Retinal pigment epithelial cell (primary cell): ENCODE measurements at regions not wholly inside any gene's neighbourhood (a gene's known extent, or its start where the extent isn't known, plus 50 kb on each side); places are given as distances from the start of the nearest gene placed in this dataset.

ENCODE experiments used
- DNase-seq: peaks from one replicate; pipeline ENCODE4 v3.0.0-alpha.2; 2010; ENCODE audit warnings: low read depth
- H3K4me3 ChIP-seq: 2 replicates; pipeline ENCODE4 v1.5.1; 2011; ENCODE audit warnings: mild to moderate bottlenecking, low read length, control low read depth, moderate library complexity
- TF ChIP-seq, protein P1 (sequence below): conservative IDR thresholded peaks from 2 replicates; pipeline ENCODE4 v1.5.1; 2011; ENCODE audit warnings: low read depth, low read length, control low read depth, inconsistent platforms

DNA sequence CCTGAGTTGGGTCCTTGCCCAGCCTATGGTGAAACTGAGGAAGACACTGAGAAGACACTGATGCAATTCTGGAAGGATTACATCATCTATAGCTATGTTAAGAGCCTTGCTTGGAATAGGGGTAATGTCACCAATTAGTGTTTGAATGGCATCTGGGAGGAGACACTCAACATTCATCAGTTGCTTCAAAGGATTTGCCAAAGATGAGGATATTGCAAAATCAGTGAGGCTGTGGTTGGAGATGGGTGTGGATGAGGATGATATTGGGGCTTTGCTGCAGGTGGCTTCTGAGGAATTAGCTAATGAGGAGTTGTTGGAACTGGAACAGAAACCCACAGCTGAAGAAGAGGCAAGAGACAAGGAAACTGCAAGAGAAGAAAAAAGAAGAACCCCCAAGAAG, 146.7 kb upstream of the SP4 start:
- H3K4me3 ChIP-seq, result no peak overlapping the region
- TF ChIP-seq, protein P1, sequence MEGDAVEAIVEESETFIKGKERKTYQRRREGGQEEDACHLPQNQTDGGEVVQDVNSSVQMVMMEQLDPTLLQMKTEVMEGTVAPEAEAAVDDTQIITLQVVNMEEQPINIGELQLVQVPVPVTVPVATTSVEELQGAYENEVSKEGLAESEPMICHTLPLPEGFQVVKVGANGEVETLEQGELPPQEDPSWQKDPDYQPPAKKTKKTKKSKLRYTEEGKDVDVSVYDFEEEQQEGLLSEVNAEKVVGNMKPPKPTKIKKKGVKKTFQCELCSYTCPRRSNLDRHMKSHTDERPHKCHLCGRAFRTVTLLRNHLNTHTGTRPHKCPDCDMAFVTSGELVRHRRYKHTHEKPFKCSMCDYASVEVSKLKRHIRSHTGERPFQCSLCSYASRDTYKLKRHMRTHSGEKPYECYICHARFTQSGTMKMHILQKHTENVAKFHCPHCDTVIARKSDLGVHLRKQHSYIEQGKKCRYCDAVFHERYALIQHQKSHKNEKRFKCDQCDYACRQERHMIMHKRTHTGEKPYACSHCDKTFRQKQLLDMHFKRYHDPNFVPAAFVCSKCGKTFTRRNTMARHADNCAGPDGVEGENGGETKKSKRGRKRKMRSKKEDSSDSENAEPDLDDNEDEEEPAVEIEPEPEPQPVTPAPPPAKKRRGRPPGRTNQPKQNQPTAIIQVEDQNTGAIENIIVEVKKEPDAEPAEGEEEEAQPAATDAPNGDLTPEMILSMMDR, result no peak
- DNase-seq, result no peak

GRCh38 chr7:21293771-21294170, 134.1 kb upstream of the SP4 start:
- TF ChIP-seq, protein P1, result no peak
- no peak overlapping the region for H3K4me3 ChIP-seq

DNA sequence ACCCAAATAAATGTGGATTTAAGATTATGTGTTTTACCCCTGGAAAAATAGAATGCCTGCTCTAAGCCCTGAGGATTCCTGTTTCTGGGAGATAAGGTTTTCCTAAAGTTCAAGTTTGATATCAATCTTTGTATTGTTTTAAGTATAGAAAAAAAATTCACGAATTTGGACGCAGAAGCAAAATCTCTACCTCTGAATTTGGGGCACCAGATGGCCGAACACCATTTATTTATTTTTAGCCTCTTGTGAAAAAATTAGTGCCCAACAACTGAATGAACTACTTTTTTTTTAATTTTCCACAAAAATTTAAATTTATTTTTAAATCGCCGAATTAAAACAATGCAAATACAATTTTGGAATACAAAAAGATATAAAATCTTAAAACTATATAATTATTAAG, 128.1 kb upstream of the SP4 start:
- no peak overlapping the region for H3K4me3 ChIP-seq
- no peak for DNase-seq
- TF ChIP-seq, protein P1, result no peak

More at GRCh38 chr7:21293771-21294170, 134.1 kb upstream of the SP4 start:
- peak; percentile 6 for DNase-seq

DNA sequence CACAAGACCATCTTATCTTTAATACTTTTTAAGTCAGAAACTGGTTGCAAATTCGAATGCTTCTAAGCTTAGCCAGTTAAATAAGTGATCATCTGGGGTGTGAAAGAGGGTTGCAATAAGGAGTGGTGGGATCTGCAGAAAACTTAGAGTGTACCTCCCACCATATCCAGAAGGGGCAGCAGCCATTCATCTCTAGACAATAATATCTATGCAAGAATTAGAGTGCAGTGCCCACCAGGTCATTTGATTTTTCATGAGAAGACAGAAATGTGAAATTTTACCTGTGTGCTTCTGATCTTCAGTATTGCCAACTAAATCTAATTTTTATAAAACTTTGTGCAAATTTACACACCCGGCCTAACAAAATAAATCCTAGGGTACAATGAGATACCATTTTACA, 127.2 kb upstream of the SP4 start:
- DNase-seq, result no peak
- TF ChIP-seq, protein P1, result peak; percentile 34
- H3K4me3 ChIP-seq, result no peak overlapping the region

DNA sequence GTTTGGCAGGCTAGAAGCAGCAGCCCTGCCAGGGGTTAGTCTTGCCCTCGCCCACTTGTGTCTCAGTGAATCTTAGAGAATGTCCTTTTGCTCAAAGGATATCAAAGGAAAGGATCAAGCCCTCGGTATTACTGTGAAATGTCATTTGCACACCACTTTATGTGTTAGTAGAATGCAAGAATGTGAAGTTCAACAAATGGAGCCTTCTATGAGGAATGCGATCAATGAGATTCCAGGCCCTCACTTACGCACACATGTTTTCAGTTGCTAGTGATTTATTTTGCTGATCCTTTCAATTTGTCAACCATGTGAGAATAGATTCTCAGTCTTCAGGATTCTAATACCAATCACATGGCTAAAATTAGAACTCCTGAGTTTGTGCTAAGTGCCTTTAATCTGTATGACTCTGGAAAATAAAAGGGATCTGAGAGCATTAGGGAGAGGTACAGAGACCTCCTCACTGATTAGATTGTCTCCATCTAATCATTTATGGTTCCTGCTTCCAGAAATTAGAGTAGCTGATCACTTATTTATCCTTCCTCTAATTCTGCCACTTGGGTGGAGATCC, 123.0 kb upstream of the SP4 start:
- DNase-seq, result peak; percentile 68
- no peak overlapping the region for H3K4me3 ChIP-seq
- TF ChIP-seq, protein P1, result no peak

- no peak overlapping the region for H3K4me3 ChIP-seq
- DNase-seq, result peak; percentile 43
- TF ChIP-seq, protein P1, result no peak
Observed at GRCh38 chr7:21305455-21306235, 122.2 kb upstream of the SP4 start.

GRCh38 chr7:21314954-21315353, 112.9 kb upstream of the SP4 start:
- no peak for DNase-seq
- TF ChIP-seq, protein P1, result no peak
- no peak overlapping the region for H3K4me3 ChIP-seq
